ENCODE measurements at regions not wholly inside any gene's neighbourhood (a gene's known extent, or its start where the extent isn't known, plus 50 kb on each side); places are given as distances from the start of the nearest gene placed in this dataset.

DNA sequence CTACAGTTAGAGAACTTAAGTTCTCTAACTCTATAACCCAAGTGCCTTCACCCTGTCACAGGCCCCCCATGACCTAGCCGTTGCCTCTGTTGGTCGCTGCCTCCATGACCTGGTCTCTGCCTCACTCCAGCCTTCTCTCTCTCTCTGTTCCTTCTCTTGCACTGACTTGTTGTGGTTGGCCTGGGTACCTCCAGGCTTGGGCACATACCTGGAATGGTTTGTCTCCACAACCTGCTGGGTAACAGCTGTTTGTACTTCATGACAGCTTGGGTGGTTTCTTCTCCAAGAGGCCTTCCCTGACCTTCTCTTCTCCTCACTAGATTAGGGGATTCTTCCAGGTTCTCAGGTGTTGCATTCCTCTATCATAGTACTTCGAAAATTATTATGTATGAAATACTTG is 371.6 kb upstream of the USP24 start:
- TF ChIP-seq, protein P1, sequence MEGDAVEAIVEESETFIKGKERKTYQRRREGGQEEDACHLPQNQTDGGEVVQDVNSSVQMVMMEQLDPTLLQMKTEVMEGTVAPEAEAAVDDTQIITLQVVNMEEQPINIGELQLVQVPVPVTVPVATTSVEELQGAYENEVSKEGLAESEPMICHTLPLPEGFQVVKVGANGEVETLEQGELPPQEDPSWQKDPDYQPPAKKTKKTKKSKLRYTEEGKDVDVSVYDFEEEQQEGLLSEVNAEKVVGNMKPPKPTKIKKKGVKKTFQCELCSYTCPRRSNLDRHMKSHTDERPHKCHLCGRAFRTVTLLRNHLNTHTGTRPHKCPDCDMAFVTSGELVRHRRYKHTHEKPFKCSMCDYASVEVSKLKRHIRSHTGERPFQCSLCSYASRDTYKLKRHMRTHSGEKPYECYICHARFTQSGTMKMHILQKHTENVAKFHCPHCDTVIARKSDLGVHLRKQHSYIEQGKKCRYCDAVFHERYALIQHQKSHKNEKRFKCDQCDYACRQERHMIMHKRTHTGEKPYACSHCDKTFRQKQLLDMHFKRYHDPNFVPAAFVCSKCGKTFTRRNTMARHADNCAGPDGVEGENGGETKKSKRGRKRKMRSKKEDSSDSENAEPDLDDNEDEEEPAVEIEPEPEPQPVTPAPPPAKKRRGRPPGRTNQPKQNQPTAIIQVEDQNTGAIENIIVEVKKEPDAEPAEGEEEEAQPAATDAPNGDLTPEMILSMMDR (IDR thresholded peaks at IDR 0.05 in 8 of 11, conservative IDR thresholded peaks at IDR 0.05 in 3 of 11) = no peak
- TF ChIP-seq POLR2AphosphoS5 (IDR thresholded peaks at IDR 0.05) = no peak
- TF ChIP-seq POLR2A (IDR thresholded peaks at IDR 0.05) = no peak
- 86 to 94% (median 88%) methylated on average over 3 of the region's 3 CpGs for WGBS, 5 donors

DNA sequence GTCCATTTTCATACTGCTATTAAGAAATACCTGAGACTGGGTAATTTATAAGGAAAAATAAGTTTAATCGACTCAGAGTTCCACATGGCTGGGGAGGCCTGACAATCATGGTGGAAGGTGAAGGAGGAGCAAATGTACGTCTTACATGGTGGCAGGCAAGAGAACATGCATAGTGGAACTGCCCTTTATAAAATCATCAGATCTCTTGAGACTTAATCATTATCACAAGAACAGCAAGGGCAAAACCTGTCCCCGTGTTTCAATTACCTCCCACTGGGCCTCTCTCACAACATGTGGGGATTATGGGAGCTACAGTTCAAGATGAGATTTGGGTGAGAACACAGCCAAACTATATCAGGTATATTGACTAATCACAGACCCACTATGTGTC is 370.2 kb upstream of the USP24 start:
- intact Hi-C loops (cut with DNase I; ENCODE audit: low total_unique reads) = no loop called here
- H3K4me3 ChIP-seq = no peak overlapping the region
- no peaks in the 10 kb centered on the region for H3K9me3 ChIP-seq
- no peaks in the 10 kb centered on the region for H3K36me3 ChIP-seq
- TF ChIP-seq POLR2A (IDR thresholded peaks at IDR 0.05) (no peak), POLR2AphosphoS5 (IDR thresholded peaks at IDR 0.05) (no peak)
- TF ChIP-seq, protein P1 (IDR thresholded peaks at IDR 0.05 in 8 of 11, conservative IDR thresholded peaks at IDR 0.05 in 3 of 11) = no peak
- peaks cover 0 to 7% (median 0%) of the 10 kb centered on the region in 7 donors for H3K27me3 ChIP-seq (replicated peaks in 1 of 7)
- no peak overlapping the region for H3K27ac ChIP-seq
- WGBS, 5 donors = 78 to 94% (median 87%) methylated on average over 3 of the region's 3 CpGs
- no peaks in the 10 kb centered on the region for H3K4me1 ChIP-seq
- no peak for DNase-seq

More for the DNA sequence above, 371.6 kb upstream of the USP24 start:
- DNase-seq = no peak
- intact Hi-C loops (cut with DNase I; ENCODE audit: low total_unique reads) = no loop called here
- H3K9me3 ChIP-seq = no peaks in the 10 kb centered on the region
- no peak overlapping the region for H3K4me3 ChIP-seq
- peaks cover 0 to 7% (median 0%) of the 10 kb centered on the region in 7 donors for H3K27me3 ChIP-seq (replicated peaks in 1 of 7)
- H3K36me3 ChIP-seq = no peaks in the 10 kb centered on the region
- H3K4me1 ChIP-seq = no peaks in the 10 kb centered on the region
- no peak overlapping the region for H3K27ac ChIP-seq

DNA sequence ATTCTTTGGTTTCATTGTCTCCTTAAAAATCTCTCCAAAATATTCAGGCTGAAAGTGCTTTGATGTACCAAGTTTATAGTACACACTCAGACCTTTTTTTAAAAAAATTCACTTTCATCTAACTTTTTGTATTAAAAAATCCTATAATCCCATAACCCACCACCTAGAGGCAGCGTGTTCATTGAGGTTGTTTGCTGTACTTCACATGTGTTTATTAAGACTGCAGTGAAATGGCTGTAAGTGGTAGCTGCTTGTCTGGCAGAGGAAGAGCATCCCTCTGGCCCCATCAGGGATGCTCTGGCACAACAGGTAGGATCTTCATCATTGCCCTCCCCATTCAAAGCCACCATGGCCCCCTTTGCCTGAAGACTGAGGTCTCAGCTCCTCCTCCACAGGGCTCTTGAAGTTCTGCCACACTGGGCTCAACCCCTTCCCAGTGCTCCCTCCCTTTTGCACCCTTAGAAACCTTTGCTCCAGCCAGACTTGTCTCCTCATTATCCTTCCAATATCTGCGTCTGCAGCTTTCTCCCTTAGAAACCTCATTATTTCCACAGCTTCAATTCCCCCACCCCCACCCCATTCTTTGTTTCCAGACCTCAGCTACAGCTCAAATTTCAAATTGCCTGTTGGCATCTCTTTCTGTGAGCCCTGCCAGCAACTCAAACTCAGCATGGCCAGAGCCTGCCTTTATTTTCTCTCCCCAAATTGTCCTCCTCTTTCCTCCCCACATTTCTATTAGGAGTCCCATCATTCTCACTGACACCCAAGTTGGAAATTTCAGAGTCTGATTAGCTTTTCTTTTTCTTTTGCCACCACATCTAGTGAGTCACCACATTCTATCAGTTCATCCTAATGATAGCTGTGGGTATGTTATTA is 369.6 kb upstream of the USP24 start:
- Histone ChIP-seq H3K4me1 (no peaks in the 10 kb centered on the region), H3K36me3 (no peaks in the 10 kb centered on the region), H3K4me3 (no peak overlapping the region), H3K27ac (no peak overlapping the region), H3K9me3 (no peaks in the 10 kb centered on the region), H3K27me3 (replicated peaks in 1 of 7) (peaks cover 0 to 7% (median 0%) of the 10 kb centered on the region in 7 donors)
- 66 to 92% (median 73%) methylated on average over 2 of the region's 2 CpGs for WGBS, 5 donors
- no peak for TF ChIP-seq POLR2A (IDR thresholded peaks at IDR 0.05)
- TF ChIP-seq, protein P1 (IDR thresholded peaks at IDR 0.05 in 8 of 11, conservative IDR thresholded peaks at IDR 0.05 in 3 of 11) = no peak
- TF ChIP-seq POLR2AphosphoS5 (IDR thresholded peaks at IDR 0.05) = no peak
- no peak for DNase-seq
- intact Hi-C loops (cut with DNase I; ENCODE audit: low total_unique reads) = no loop called here

DNA sequence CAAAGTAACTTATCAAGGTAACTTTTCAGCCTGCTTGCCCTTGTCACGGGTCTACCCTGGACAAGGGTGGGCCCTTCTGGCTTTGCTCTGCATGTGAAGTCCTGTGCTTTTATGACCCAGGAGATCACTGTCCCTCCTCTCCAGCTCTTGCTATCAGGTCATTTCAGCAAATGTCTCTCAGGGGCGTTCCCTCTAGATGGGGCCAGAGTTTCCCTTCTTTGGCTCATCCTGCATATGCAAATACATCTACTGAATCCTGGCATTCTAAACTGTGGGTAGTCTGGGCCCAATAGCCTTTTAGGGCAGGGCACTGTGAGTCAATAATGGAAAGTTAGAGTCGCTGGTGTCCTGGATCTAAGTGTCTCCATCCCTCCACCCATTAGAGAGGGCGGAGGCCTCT is 366.9 kb upstream of the USP24 start:
- TF ChIP-seq POLR2AphosphoS5 (IDR thresholded peaks at IDR 0.05) = no peak
- TF ChIP-seq POLR2A (IDR thresholded peaks at IDR 0.05) = no peak
- TF ChIP-seq, protein P1 (IDR thresholded peaks at IDR 0.05 in 8 of 11, conservative IDR thresholded peaks at IDR 0.05 in 3 of 11) = no peak
- Histone ChIP-seq H3K9me3 (no peaks in the 10 kb centered on the region), H3K27ac (no peak overlapping the region), H3K36me3 (no peaks in the 10 kb centered on the region), H3K4me1 (no peaks in the 10 kb centered on the region), H3K27me3 (replicated peaks in 1 of 7) (peaks cover 0 to 7% (median 0%) of the 10 kb centered on the region in 7 donors), H3K4me3 (no peak overlapping the region)
- intact Hi-C loops (cut with DNase I; ENCODE audit: low total_unique reads) = no loop called here
- DNase-seq = no peak
- 89 to 93% (median 91%) methylated on average over 4 of the region's 4 CpGs for WGBS, 5 donors
